GM04503 (cell line): ENCODE measurements at regions not wholly inside any gene's neighbourhood (a gene's known extent, or its start where the extent isn't known, plus 50 kb on each side); places are given as distances from the start of the nearest gene placed in this dataset.

Experiments used
- DNase-seq: peaks from one replicate; pipeline ENCODE4 v3.0.0-alpha.2; 2012; ENCODE audit warnings: low read depth

- no peak for DNase-seq
Measured at GRCh38 chr5:175805256-175806011, 65.9 kb upstream of the CPLX2 start.

GRCh38 chr5:175808711-175809110, 62.7 kb upstream of the CPLX2 start:
- no peak for DNase-seq

GRCh38 chr5:175809531-175810121, 61.8 kb upstream of the CPLX2 start:
- DNase-seq = peak; percentile 86

- DNase-seq = no peak
Measured at GRCh38 chr5:175810457-175810856, 60.9 kb upstream of the CPLX2 start.

- DNase-seq = no peak
Measured at GRCh38 chr5:175811589-175811988, 59.8 kb upstream of the CPLX2 start.

GRCh38 chr5:175813943-175814630, 57.3 kb upstream of the CPLX2 start:
- no peak for DNase-seq

- DNase-seq = peak; percentile 56
Measured at GRCh38 chr5:175814691-175815090, 56.7 kb upstream of the CPLX2 start.

- no peak for DNase-seq
Measured at GRCh38 chr5:175815126-175815913, 56.1 kb upstream of the CPLX2 start.

GRCh38 chr5:175816348-175816747, 55.0 kb upstream of the CPLX2 start:
- DNase-seq = no peak

GRCh38 chr5:175819090-175819425, 52.3 kb upstream of the CPLX2 start:
- no peak for DNase-seq

- DNase-seq = no peak
Measured at GRCh38 chr5:175820230-175820629, 51.1 kb upstream of the CPLX2 start.
